Skin epidermis (tissue), 12 donors: ENCODE measurements at regions not wholly inside any gene's neighbourhood (a gene's known extent, or its start where the extent isn't known, plus 50 kb on each side); places are given as distances from the start of the nearest gene placed in this dataset.

Experiments used
- H3K27ac ChIP-seq, 21 experiments: fragments of 200-600 bp; sonication (generic) in 11 of 21; one replicate each; pipeline ENCODE4 v1.5.0; 2020; ENCODE audit warnings: mild to moderate bottlenecking in 3 of 21, inconsistent platforms in 2 of 21, moderate library complexity in 2 of 21
- H3K4me3 ChIP-seq, 7 experiments: fragments of 200-600 bp; sonication (generic) in 2 of 7; one replicate each; pipeline ENCODE4 v1.5.0; 2020; ENCODE audit warnings: inconsistent platforms in 2 of 7, mild to moderate bottlenecking in 2 of 7, moderate library complexity in 1 of 7

- H3K4me3 ChIP-seq: no peak overlapping the region
- no peak overlapping the region for H3K27ac ChIP-seq
Measured at GRCh38 chr9:90393365-90394152, 249.1 kb downstream of the DIRAS2 start.

GRCh38 chr9:90394871-90395270 is 247.8 kb downstream of the DIRAS2 start:
- no peak overlapping the region for H3K4me3 ChIP-seq
- no peak overlapping the region for H3K27ac ChIP-seq

GRCh38 chr9:90400091-90400490 is 242.5 kb downstream of the DIRAS2 start:
- H3K27ac ChIP-seq: no peak overlapping the region
- H3K4me3 ChIP-seq: no peak overlapping the region

GRCh38 chr9:90408659-90409058 is 234.0 kb downstream of the DIRAS2 start:
- Histone ChIP-seq H3K27ac (no peak overlapping the region), H3K4me3 (no peak overlapping the region)

GRCh38 chr9:90419221-90419851 is 223.3 kb downstream of the DIRAS2 start:
- no peak overlapping the region for H3K27ac ChIP-seq
- no peak overlapping the region for H3K4me3 ChIP-seq

- Histone ChIP-seq H3K27ac (no peak overlapping the region), H3K4me3 (no peak overlapping the region)
Measured at GRCh38 chr9:90420211-90420610, 222.4 kb downstream of the DIRAS2 start.

GRCh38 chr9:90420768-90421513 is 221.7 kb downstream of the DIRAS2 start:
- Histone ChIP-seq H3K4me3 (no peak overlapping the region), H3K27ac (peak overlapping the region in 1 of 21 experiments; percentile 30)

- no peak overlapping the region for H3K4me3 ChIP-seq
- H3K27ac ChIP-seq: peak overlapping the region in 1 of 21 experiments; percentile 30
Measured at GRCh38 chr9:90421786-90422185, 220.8 kb downstream of the DIRAS2 start.

GRCh38 chr9:90423661-90424193 is 218.9 kb downstream of the DIRAS2 start:
- Histone ChIP-seq H3K4me3 (no peak overlapping the region), H3K27ac (no peak overlapping the region)

- no peak overlapping the region for H3K27ac ChIP-seq
- no peak overlapping the region for H3K4me3 ChIP-seq
Measured at GRCh38 chr9:90428517-90428916, 214.1 kb downstream of the DIRAS2 start.

GRCh38 chr9:90432951-90433350 is 209.7 kb downstream of the DIRAS2 start:
- no peak overlapping the region for H3K27ac ChIP-seq
- H3K4me3 ChIP-seq: no peak overlapping the region

GRCh38 chr9:90433398-90433941 is 209.2 kb downstream of the DIRAS2 start:
- no peak overlapping the region for H3K4me3 ChIP-seq
- no peak overlapping the region for H3K27ac ChIP-seq

- H3K4me3 ChIP-seq: no peak overlapping the region
- H3K27ac ChIP-seq: no peak overlapping the region
Measured at GRCh38 chr9:90441814-90442213, 200.8 kb downstream of the DIRAS2 start.

GRCh38 chr9:90442723-90443122 is 199.9 kb downstream of the DIRAS2 start:
- Histone ChIP-seq H3K4me3 (no peak overlapping the region), H3K27ac (no peak overlapping the region)

GRCh38 chr9:90444609-90445204 is 197.9 kb downstream of the DIRAS2 start:
- H3K27ac ChIP-seq: no peak overlapping the region
- H3K4me3 ChIP-seq: no peak overlapping the region

GRCh38 chr9:90445391-90445790 is 197.2 kb downstream of the DIRAS2 start:
- no peak overlapping the region for H3K4me3 ChIP-seq

GRCh38 chr9:90446200-90446948 is 196.2 kb downstream of the DIRAS2 start:
- no peak overlapping the region for H3K27ac ChIP-seq
- no peak overlapping the region for H3K4me3 ChIP-seq

More at GRCh38 chr9:90445391-90445790, 197.2 kb downstream of the DIRAS2 start:
- H3K27ac ChIP-seq: no peak overlapping the region

GRCh38 chr9:90447773-90448172 is 194.9 kb downstream of the DIRAS2 start:
- Histone ChIP-seq H3K27ac (no peak overlapping the region), H3K4me3 (no peak overlapping the region)
